ENCODE measurements at regions not wholly inside any gene's neighbourhood (a gene's known extent, or its start where the extent isn't known, plus 50 kb on each side); places are given as distances from the start of the nearest gene placed in this dataset.
"Not testable (repeated sequence)": the region's sequence is repeated elsewhere in the genome, so short reads cannot be mapped to it uniquely, and the experiment has no call there.

DNA sequence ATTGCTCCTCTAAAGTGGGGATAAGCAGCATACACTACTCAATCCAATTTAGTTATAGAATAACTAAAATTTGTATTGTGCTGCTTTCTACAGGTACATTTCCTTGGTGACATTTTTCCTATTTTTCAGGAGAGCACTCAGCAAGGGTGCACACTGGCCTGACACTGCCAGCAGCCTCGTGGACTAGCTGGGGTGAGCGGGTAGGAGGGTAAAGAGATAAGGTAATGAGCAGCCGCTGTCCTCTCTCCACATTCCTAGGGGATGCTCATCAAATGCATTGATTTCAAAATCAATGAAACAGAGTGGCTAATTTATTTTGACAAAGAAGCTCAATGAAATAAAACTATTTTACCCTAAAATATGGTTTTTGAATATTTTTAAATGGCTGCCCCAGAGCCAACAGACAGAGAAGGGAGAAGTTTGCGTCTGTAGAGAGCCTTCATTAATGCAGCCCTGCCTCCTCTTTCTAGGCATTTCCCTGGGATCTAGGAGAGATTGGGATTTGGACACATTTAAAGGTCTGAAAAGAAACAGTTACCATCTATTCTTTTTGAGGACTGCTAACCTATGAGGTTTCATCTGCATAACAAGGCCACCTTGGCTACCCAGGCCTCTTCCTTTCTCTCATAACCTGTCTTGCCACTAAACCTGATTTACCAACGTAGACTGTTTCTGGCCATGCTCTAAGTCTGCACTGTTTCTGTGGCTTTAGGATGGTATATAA, 561.0 kb downstream of the IPMK start:
- in situ Hi-C loops (cut with HindIII; ENCODE audit: low sequenced_read_pairs), result no loop called here

DNA sequence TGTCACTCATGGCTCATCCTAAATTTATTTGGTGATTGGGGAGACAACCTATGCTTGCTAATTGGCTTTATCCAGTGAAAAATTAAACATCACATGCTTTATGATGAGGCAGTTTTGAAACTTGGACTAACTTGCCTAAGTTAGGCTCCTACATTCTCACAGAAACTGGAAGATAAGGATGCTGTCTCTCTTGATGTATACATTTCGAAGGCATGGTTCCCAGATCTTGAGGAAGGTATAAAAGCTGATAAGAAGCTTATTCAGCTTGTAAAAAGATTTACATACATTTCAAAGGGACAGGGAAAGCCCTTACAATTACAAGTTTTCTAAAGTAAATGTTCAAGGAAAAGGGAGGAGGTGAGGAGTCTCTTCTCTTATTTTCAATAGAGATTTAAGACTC, 561.7 kb downstream of the IPMK start:
- in situ Hi-C loops (cut with HindIII; ENCODE audit: low sequenced_read_pairs), result no loop called here

DNA sequence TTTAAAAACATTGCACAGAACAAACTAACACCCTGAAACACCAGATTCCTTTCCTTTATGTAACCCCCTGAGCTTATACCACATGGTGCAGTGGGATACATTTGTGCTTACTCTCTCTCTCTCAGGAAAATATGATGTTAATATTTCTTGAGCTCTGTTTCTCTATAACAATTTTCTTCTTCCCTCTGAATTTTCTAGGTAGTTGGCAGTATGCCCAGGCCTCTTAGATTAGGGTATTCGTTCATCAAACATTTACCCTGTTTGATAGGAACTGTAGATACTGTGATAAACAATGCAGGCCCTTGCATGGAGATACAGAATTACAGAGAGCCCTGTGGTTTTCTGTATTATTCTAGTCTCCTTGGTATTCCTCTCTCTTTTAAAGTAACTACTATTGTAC, 567.8 kb downstream of the IPMK start:
- in situ Hi-C loops (cut with HindIII; ENCODE audit: low sequenced_read_pairs), result no loop called here

DNA sequence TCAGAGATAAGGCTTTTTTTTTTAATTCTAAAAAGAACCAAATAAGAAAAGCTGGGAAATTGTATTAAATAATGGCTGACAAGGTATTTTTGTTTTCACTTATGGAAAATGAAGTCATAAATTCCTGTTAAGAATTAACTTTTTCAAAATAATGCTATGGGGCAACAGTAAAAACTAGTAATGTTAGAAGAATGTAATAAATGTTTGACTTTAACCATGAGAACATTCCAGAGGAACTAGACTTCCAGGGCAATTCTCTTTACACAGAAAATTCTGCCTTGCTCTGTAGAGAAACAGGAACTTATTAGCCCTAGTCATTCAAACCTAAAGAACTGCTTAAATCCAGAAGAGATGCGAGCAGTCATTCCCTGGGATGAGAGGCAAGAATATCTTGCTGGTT, 571.1 kb downstream of the IPMK start:
- in situ Hi-C loops (cut with HindIII; ENCODE audit: low sequenced_read_pairs), result no loop called here

DNA sequence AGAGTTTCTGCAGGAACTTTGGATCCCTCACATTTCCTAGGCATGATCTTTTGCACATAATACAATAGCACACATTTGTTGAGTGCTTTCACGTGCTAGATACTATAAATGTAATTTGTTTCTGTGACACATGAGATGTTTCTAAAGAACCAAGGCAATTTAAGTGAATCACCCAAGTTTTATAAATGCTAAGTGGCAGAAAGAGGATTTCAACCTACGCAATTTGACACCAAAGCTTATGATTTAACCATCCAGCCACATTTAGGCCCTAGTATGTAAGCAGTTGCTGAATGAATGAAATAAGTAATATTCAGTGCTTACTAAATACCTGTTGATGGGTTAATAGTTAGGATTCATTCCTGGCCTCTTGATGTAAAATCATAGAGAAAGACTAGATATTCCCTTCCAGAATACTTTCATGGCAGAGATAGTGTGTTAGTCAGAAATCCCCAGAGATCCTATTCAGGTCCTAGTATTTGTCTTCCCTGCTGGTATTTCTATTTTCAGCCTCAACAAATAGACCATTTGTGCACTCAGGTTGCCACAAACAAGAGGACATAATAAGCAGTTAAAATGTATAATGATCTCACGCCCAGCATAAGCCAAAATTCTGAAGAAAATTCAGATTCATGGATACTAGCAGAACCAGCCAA, 572.6 kb downstream of the IPMK start:
- in situ Hi-C loops (cut with HindIII; ENCODE audit: low sequenced_read_pairs), result no loop called here

DNA sequence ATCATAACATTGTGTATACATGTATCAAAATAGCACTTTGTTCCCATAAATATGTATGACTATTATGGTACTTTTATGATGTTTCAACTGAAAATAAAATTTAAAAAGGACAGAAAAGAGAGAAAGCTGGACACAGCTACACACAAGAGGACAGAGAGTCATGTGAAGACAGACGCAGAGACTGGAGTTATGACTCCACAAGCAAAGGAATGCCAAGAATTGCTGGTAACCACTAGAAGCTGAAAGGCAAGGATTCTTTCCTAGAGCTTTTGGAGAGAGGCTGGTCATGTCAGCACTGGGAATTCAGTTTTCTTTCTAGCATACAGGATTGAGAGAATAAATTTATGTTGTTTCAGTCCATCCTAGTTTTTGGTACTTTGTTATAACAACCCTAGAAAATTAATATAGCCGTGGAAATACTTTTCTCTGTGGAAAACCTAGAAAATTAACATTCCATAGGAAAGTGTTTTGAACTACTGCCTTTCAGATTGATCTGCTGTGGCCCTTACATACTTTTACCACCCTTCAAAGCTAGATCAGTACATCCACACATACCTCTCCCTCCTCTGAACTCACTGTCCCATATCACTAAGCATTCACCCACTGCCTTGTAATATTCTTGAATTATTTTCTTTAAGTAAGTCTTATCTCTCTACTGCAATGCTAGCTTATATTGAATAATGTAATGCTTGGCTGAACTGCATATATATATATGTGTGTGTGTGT, 575.3 kb downstream of the IPMK start:
- in situ Hi-C loops (cut with HindIII; ENCODE audit: low sequenced_read_pairs), result no loop called here

DNA sequence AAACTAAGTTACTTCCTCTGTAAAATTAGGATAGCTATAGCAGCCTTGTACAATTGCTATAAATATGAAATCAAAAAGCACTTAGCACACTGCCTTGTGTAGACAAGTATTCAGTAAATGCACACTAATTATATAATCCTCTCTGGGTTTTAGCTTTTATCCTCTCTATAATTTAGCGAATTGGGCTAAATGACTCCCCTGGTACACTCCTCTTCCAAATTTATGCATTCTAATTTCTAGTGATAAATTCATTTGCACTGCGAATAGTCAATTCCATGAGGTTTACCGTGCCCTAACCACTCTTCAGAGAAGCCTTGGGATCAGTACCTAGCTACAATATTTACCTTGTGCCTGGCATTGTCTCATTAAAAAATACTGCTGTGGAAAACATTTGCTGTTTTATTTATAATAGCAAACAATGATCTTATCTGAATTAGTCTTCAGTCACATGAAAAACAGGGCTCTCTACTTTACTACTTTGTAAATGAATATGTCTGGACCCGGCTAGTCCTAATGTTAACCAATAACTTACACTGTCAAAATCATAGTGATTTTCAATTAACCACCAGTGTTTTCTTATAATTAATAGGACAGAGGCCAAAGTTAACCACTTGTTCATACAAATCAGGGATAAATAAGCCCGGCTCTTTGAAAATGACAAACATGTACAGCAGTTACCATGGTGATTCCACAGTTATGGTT, 577.9 kb downstream of the IPMK start:
- in situ Hi-C loops (cut with HindIII; ENCODE audit: low sequenced_read_pairs), result no loop called here

DNA sequence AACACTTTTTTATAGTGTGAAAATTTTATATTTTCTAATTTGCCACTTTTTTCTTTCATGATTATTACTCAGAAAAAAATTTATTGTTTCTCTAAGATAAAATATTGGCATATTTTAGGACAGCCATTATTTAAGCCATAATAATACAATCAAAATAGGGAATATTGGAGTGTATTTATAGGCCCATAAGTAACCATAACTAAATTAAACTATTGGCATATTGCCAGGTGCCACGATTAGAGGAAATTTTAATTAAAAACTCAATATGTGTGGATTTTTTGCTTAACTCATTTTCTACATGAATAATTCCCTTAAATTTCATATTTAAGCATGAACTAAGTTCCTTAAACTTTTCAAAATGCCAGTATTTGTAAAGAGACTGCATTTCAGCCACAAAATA, 587.8 kb downstream of the IPMK start:
- in situ Hi-C loops (cut with HindIII; ENCODE audit: low sequenced_read_pairs), result no loop called here

DNA sequence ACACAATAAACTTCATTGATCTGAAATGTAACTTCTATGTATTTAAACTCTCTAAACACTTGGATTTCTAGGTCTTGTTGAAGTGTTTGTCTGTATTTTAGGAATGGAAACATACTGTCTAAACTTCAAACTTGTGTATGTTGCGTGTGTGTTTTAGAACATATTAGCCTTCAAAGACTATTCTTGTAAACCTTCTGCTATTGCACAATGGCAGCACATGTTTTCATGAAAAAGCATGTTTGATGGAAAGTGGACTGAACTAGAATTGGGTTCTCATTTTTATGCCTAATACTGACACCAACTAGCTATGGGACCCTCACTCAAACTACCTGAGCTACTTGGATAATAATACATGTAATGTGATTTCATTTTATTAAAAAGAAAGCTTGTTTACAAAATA, 592.6 kb downstream of the IPMK start:
- in situ Hi-C loops (cut with HindIII; ENCODE audit: low sequenced_read_pairs), result no loop called here

DNA sequence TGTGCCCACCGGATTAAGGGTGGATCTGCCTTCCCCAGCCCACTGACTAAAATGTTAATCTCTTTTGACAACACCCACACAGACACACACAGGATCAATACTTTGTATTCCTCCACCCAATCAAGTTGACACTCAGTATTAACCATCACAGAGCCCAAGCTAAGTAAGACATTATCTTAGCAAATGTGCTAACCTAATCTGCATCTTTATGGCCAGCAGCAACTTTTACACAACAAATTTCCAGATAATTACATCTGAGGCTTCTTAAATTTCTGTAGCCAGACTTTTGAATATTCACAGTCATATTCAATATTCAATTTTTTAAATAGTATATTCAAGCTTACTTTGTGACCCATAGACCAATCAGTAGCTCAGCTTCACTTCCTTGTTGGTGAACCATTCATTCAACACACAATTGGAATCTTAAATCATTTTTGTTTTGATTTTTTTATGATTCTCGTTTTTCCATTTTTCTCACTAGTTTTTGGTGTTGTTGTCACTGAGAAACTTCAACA, 594.2 kb downstream of the IPMK start:
- in situ Hi-C loops (cut with HindIII; ENCODE audit: low sequenced_read_pairs), result no loop called here

DNA sequence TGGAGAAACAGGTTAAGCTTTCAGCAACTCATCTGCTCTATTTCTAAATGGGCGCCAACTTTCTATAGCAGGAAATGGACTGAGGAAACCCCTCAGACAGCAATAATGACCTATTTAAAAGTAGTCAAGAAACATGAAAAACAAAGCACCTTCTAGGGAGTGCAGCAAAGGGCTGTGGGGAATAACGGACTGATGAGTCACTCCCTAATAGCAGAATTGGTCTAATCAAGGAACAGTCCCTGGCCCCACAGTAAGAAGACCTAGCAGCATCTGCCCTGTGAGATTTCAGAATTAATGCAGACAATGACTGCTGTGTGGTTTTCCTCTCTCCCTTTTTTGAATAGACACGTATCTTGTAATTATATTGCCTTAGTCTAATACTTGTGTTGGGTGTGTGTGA, 602.9 kb downstream of the IPMK start:
- in situ Hi-C loops (cut with HindIII; ENCODE audit: low sequenced_read_pairs), result no loop called here

DNA sequence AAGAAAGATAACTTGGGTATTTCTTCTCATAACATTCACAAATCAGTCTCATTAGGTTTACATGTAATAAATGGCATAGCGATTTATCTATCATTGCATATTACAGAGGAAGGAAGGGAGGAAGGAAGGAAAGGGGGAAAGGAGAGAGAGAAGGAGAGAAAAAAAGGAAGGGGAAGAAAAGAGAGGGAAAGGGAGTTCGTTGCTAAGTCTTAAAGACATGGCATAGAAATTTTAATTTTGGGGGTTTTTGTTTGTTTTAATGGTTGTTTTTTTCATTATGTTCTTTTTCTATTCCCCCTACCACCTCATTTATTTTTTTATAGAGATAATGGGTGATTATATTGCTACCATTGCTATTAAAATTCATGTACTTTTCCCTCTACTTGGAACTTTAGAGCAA, 604.3 kb downstream of the IPMK start:
- in situ Hi-C loops (cut with HindIII; ENCODE audit: low sequenced_read_pairs), result no loop called here

DNA sequence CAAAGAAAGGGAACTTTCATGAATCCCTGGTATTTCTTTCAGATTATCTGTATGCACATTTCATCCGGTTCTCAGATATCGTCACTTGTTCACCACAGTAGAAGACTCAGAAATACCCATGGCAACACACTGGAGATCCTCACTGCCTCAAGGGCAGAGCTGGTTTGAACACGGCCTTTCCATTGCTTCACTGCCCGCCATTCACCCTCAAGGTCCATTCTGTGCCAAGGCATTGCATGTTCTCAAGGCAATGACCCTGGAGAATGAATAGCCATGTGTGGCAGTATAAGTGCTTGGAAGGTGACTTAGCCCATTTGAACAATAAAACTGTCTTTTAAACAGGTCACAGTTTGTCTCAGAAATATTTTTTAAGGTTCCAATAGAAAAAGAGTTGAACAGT, 606.5 kb downstream of the IPMK start:
- in situ Hi-C loops (cut with HindIII; ENCODE audit: low sequenced_read_pairs), result no loop called here

DNA sequence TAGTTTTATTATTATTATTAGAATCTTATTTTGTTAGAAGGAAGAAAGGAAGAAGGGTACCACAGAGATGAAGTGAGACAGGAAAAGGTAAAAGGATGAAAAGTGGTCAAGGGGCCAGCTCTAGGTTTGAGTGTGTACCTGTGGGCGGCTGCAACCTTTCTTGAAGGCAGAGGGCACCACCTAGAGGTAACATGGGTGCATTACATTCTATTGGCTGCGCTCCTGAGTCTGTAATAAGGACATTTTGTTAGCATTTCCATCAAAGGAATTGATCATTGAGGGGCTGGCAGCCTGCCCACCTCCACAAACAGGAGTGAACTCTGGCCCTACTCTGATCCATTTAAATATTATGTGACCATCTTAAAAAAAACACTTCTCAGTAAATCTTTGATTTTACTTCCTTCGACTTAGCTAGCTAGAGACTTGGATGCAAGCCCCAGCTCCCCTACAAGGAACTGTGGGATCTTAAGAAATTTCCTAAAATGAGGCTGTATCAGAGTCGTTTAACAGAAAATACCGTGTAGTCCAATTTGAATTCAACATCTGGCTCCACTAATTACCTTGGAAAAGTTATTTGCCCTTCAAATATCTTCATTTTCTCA, 610.4 kb downstream of the IPMK start:
- in situ Hi-C loops (cut with HindIII; ENCODE audit: low sequenced_read_pairs), result no loop called here

DNA sequence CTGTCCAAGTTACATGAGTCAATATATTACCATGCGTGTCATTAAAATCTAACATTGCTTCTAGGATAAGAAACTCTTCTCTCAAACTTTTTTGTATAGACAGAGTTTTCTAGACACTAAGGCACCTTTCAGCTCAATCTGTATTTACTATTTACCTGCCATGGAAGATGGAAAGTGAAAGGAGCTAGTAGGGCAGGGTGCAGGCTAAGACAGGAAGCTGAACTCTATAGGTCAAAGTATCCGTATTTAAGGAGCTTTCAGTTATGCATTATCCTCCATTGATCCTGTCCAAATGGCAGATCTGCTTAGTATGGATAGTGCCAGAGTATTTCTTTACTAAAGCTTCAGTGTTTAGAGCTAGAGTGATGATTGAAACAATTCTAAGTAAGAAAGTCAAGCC, 612.8 kb downstream of the IPMK start:
- in situ Hi-C loops (cut with HindIII; ENCODE audit: low sequenced_read_pairs), result no loop called here

DNA sequence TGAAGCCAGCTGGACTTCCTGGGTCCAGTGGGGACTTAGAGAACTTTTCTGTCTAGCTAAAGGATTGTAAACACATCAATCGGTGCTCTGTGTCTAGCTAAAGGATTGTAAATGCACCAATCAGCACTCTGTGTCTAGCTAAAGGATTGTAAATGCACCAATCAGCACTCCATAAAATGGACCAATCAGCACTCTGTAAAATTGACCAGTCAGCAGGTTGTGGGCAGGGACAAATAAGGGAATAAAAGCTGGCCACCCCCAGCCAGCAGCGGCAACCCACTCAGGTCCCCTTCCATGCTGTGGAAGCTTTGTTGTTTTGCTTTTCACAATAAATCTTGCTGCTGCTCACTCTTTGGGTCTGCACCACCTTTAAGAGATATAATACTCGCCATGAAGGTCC, 622.6 kb downstream of the IPMK start:
- in situ Hi-C loops (cut with HindIII; ENCODE audit: low sequenced_read_pairs), result not testable (repeated sequence)

DNA sequence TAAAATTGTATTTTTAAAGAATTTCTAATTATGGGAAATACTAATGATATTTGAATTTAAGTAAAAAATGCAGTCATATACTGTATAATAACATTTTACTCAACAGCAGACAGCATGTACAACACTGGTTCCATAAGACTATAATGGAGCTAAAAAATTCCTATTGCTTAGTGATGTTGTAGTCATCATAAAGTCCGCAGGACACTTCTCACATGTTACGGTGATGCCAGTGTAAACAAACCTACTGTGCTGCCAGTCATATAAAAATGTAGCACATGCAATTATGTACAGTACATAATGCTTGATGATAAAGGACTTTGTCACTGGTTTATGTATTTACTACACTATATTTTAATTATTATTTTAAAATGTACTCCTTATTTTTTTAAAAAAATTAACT, 629.3 kb downstream of the IPMK start:
- in situ Hi-C loops (cut with HindIII; ENCODE audit: low sequenced_read_pairs), result no loop called here

DNA sequence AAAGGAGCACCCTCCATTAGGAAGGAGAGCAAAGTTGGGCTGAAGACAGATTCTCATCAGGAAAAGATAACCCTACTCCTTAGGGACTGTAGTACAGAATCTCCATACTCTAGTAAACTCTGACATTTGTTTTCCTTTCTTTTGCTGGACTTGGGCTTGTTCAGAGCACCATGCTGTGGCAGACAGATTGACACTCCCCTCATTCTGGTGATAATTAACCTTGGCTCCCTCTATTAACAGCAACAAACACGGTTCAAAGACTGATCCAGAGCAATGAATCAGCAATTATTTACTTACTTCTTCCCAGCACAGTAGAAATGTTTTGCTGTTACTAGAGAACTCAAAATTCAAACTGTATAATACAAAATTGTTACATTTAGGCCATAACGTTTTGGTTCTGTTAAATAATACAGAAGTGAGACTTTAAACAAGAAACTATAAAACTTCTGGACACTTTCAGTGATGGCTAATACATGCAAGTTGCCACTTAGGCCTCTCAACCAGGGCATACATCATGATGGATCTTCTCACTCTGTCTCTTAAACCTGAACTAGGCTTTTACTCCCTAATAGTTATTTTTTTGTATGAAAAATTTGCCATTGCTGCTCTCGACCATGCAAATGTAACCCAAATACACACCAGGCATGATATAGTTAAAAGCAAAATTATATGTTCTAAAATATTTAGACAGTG, 639.0 kb downstream of the IPMK start:
- in situ Hi-C loops (cut with HindIII; ENCODE audit: low sequenced_read_pairs), result no loop called here

DNA sequence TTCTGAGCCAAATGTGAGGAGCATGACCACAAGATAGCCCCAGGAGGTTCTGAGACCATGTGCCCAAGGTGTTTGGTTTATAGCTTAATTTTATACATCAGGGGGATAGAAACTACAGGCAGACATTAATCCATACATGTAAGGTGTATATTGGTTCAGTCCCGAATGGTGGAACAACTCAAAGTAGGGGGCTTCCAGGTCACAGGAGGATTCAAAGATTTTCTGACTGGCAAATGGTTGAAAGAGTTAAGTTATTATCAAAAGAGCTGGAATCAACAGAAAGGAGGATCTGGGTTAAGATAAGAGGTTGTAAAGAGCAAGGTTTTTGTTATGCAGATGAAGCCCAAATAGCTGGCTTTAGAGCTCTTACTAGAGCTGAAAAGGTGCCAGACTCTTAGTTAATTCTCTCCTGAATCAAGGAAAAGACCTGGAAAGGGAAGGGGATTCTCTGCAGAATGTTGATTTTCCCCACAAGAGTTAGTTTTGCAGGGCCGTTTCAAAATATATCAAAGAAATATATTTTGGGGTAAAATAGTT, 640.0 kb downstream of the IPMK start:
- in situ Hi-C loops (cut with HindIII; ENCODE audit: low sequenced_read_pairs), result no loop called here
